ENCODE measurements at regions not wholly inside any gene's neighbourhood (a gene's known extent, or its start where the extent isn't known, plus 50 kb on each side); places are given as distances from the start of the nearest gene placed in this dataset.

GRCh38 chr18:44592639-44593038 is 88.0 kb upstream of the SETBP1 start:
- H3K36me3 ChIP-seq (ENCODE audit: control insufficient read depth, insufficient read depth, low read length), result no peaks in the 10 kb centered on the region
- no peak for DNase-seq (ENCODE audit: low read depth, low spot score)
- no peaks in the 10 kb centered on the region for H3K9me3 ChIP-seq (ENCODE audit: control insufficient read depth, insufficient read depth, low read length)
- no CpG with 5 or more reads among the region's 2 CpGs for WGBS (ENCODE audit: insufficient coverage, insufficient read length)
- 0 out of 2 replicates have a peak, but pooled peaks cover 1% of the 10 kb centered on the region for H3K4me1 ChIP-seq (ENCODE audit: control insufficient read depth, insufficient read depth, low read length)
- H3K4me3 ChIP-seq (ENCODE audit: low read length), result no peak overlapping the region
- no peak overlapping the region for H3K27ac ChIP-seq (ENCODE audit: low read length)
- peaks cover 1% of the 10 kb centered on the region; the same call in 1 of the 2 replicates for H3K27me3 ChIP-seq (ENCODE audit: control insufficient read depth, insufficient read depth, low read length)

GRCh38 chr18:44594799-44595467 is 85.8 kb upstream of the SETBP1 start:
- Histone ChIP-seq H3K4me1 (ENCODE audit: control insufficient read depth, insufficient read depth, low read length) (0 out of 2 replicates have a peak, but pooled peaks cover 1% of the 10 kb centered on the region), H3K27ac (ENCODE audit: low read length) (no peak overlapping the region), H3K4me3 (ENCODE audit: low read length) (no peak overlapping the region), H3K27me3 (ENCODE audit: control insufficient read depth, insufficient read depth, low read length) (peaks cover 2% of the 10 kb centered on the region; the same call in 1 of the 2 replicates), H3K9me3 (ENCODE audit: control insufficient read depth, insufficient read depth, low read length) (no peaks in the 10 kb centered on the region), H3K36me3 (ENCODE audit: control insufficient read depth, insufficient read depth, low read length) (no peaks in the 10 kb centered on the region)
- no peak for DNase-seq (ENCODE audit: low read depth, low spot score)
- no CpG with 5 or more reads among the region's 3 CpGs for WGBS (ENCODE audit: insufficient coverage, insufficient read length)

- H3K4me1 ChIP-seq (ENCODE audit: control insufficient read depth, insufficient read depth, low read length), result 0 out of 2 replicates have a peak, but pooled peaks cover 1% of the 10 kb centered on the region
- no CpG with 5 or more reads among the region's 3 CpGs for WGBS (ENCODE audit: insufficient coverage, insufficient read length)
- no peaks in the 10 kb centered on the region for H3K36me3 ChIP-seq (ENCODE audit: control insufficient read depth, insufficient read depth, low read length)
- H3K9me3 ChIP-seq (ENCODE audit: control insufficient read depth, insufficient read depth, low read length), result no peaks in the 10 kb centered on the region
- H3K27me3 ChIP-seq (ENCODE audit: control insufficient read depth, insufficient read depth, low read length), result peaks cover 2% of the 10 kb centered on the region; the same call in 1 of the 2 replicates
- no peak overlapping the region for H3K27ac ChIP-seq (ENCODE audit: low read length)
- no peak for DNase-seq (ENCODE audit: low read depth, low spot score)
- H3K4me3 ChIP-seq (ENCODE audit: low read length), result no peak overlapping the region
Observed at GRCh38 chr18:44597797-44598196, 82.9 kb upstream of the SETBP1 start.

DNA sequence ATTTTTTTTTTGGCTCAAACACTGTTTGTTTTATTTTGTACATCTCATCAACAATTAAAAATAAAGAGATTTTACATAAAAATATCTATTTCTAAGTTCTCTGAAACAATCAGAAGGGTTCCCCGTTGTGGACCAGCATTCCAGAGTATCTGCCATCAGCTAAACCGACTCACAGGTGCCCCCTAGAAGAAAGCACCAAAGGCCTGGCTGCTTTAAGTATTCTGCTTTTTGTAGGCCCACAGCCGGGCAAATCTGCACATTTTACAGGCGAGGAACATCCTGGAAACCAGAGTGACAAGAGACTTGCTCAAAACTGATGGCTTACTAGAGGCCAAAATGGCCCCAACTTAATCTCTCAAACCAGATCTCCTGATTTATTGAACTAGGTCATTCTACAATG is 82.2 kb upstream of the SETBP1 start:
- DNase-seq (ENCODE audit: low read depth, low spot score), result no peak
- peaks cover 2% of the 10 kb centered on the region; the same call in 1 of the 2 replicates for H3K27me3 ChIP-seq (ENCODE audit: control insufficient read depth, insufficient read depth, low read length)
- WGBS (ENCODE audit: insufficient coverage, insufficient read length), result no CpG with 5 or more reads among the region's 4 CpGs
- H3K36me3 ChIP-seq (ENCODE audit: control insufficient read depth, insufficient read depth, low read length), result no peaks in the 10 kb centered on the region
- H3K27ac ChIP-seq (ENCODE audit: low read length), result no peak overlapping the region
- no peak overlapping the region for H3K4me3 ChIP-seq (ENCODE audit: low read length)
- no peaks in the 10 kb centered on the region for H3K9me3 ChIP-seq (ENCODE audit: control insufficient read depth, insufficient read depth, low read length)
- H3K4me1 ChIP-seq (ENCODE audit: control insufficient read depth, insufficient read depth, low read length), result 0 out of 2 replicates have a peak, but pooled peaks cover 1% of the 10 kb centered on the region

DNA sequence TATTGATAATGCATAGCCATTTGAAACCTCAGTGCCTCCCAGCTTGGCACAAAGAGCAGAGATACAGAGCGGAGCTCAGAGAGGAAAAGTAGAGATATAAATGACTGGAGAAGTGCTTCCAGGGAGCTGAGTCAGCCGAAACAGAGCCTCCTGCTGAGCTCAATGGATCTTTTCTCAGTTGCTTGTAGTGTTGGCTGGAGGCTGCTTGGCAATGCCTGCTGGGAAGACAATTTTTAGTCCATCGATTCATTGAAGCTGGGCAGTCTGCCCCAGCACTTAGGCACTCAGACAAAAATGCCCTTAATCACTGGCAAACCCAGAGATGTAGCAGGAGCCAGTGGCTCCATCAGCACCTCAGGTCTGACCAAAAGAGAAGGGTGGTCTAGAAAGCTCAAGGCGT is 81.3 kb upstream of the SETBP1 start:
- Histone ChIP-seq H3K27me3 (ENCODE audit: control insufficient read depth, insufficient read depth, low read length) (peaks cover 2% of the 10 kb centered on the region; the same call in 1 of the 2 replicates), H3K4me3 (ENCODE audit: low read length) (no peak overlapping the region), H3K36me3 (ENCODE audit: control insufficient read depth, insufficient read depth, low read length) (no peaks in the 10 kb centered on the region), H3K4me1 (ENCODE audit: control insufficient read depth, insufficient read depth, low read length) (0 out of 2 replicates have a peak, but pooled peaks cover 1% of the 10 kb centered on the region), H3K9me3 (ENCODE audit: control insufficient read depth, insufficient read depth, low read length) (no peaks in the 10 kb centered on the region), H3K27ac (ENCODE audit: low read length) (no peak overlapping the region)
- no peak for DNase-seq (ENCODE audit: low read depth, low spot score)
- no CpG with 5 or more reads among the region's 4 CpGs for WGBS (ENCODE audit: insufficient coverage, insufficient read length)

DNA sequence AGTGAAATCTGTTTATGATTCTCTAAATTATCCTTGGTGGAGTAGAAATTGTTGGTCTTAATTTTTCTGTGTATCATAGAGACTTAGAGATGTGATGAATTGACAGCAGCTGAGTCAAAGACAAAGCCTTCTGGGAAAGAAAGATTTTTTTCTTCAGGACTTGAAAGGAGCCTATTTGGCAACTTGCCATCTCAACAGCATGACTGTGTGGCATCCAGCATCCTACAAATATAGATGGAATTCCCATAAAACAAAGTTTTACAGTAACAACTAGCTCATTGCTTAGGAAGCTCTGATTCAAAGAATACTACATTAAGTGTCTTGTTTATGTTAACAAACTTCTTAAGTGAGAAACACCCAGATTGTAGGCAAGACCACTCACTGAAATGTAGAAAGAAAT is 79.2 kb upstream of the SETBP1 start:
- H3K27me3 ChIP-seq (ENCODE audit: control insufficient read depth, insufficient read depth, low read length), result peaks cover 2% of the 10 kb centered on the region; the same call in 1 of the 2 replicates
- H3K4me1 ChIP-seq (ENCODE audit: control insufficient read depth, insufficient read depth, low read length), result no peaks in the 10 kb centered on the region
- DNase-seq (ENCODE audit: low read depth, low spot score), result no peak
- no peaks in the 10 kb centered on the region for H3K36me3 ChIP-seq (ENCODE audit: control insufficient read depth, insufficient read depth, low read length)
- H3K4me3 ChIP-seq (ENCODE audit: low read length), result no peak overlapping the region
- no peaks in the 10 kb centered on the region for H3K9me3 ChIP-seq (ENCODE audit: control insufficient read depth, insufficient read depth, low read length)
- no peak overlapping the region for H3K27ac ChIP-seq (ENCODE audit: low read length)

DNA sequence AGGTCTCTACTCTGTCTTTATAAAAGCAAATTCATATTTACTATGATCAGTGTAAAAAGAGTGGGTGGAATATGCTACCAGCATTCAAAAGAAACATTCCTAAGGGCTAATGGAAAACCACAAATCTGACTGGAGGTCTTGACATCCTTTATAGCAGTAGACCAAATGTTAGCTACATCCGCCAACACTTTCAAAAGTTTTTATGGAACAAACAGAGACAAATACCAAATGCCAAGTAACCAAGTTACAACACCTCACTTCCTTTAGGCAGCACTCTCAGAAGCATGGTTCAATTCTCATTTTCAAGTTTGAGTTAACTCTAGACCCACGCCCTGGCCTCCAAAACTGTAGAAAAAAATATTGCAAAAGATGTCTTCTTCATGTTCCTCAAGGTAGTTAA is 78.3 kb upstream of the SETBP1 start:
- no CpG with 5 or more reads among the region's 2 CpGs for WGBS (ENCODE audit: insufficient coverage, insufficient read length)
- no peak for DNase-seq (ENCODE audit: low read depth, low spot score)
- H3K36me3 ChIP-seq (ENCODE audit: control insufficient read depth, insufficient read depth, low read length), result no peaks in the 10 kb centered on the region
- no peaks in the 10 kb centered on the region for H3K4me1 ChIP-seq (ENCODE audit: control insufficient read depth, insufficient read depth, low read length)
- peaks cover 2% of the 10 kb centered on the region; the same call in 1 of the 2 replicates for H3K27me3 ChIP-seq (ENCODE audit: control insufficient read depth, insufficient read depth, low read length)
- H3K9me3 ChIP-seq (ENCODE audit: control insufficient read depth, insufficient read depth, low read length), result no peaks in the 10 kb centered on the region
- H3K4me3 ChIP-seq (ENCODE audit: low read length), result no peak overlapping the region
- H3K27ac ChIP-seq (ENCODE audit: low read length), result no peak overlapping the region

- Histone ChIP-seq H3K4me1 (ENCODE audit: control insufficient read depth, insufficient read depth, low read length) (no peaks in the 10 kb centered on the region), H3K36me3 (ENCODE audit: control insufficient read depth, insufficient read depth, low read length) (no peaks in the 10 kb centered on the region), H3K27me3 (ENCODE audit: control insufficient read depth, insufficient read depth, low read length) (no peaks in the 10 kb centered on the region), H3K4me3 (ENCODE audit: low read length) (no peak overlapping the region), H3K27ac (ENCODE audit: low read length) (no peak overlapping the region), H3K9me3 (ENCODE audit: control insufficient read depth, insufficient read depth, low read length) (no peaks in the 10 kb centered on the region)
- no CpG with 5 or more reads among the region's 1 CpG for WGBS (ENCODE audit: insufficient coverage, insufficient read length)
- no peak for DNase-seq (ENCODE audit: low read depth, low spot score)
Observed at GRCh38 chr18:44602845-44603244, 77.8 kb upstream of the SETBP1 start.

DNA sequence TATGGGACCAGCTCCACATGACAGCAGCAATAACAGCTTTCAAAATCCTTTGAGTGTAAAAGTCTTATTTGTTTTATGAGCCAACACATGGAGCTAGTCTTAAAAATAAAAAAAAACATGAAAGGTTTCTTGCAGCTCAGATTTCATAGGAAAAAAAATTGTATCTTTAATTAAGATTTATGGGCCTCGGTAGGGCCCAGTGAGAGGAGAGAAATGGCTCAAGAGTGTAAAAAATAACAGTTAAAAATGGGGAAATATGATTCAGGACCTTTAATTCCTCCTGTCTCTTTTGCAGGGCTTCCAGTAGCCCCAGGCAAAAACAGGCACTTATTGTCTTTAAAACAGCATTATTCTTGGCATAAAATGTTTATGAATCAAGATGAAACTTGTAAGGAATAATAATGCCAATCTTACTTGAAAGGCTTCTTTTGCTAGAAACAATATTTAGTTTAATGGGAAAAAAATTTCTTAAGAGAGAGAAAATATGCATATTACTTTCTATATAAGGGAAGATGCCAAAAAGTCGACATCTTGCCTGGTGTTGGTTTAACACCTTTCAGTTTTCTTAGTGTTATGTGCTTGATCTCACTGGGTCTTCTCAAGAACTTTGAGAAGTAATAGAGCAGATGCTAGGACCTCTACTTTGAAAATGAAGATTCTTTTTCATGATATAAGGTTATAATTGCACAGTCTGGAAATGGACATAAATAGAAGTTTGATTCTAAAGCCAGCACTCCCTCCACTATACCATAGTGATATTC is 71.3 kb upstream of the SETBP1 start:
- no peak overlapping the region for H3K27ac ChIP-seq (ENCODE audit: low read length)
- H3K4me3 ChIP-seq (ENCODE audit: low read length), result no peak overlapping the region
- no CpG with 5 or more reads among the region's 2 CpGs for WGBS (ENCODE audit: insufficient coverage, insufficient read length)
- no peak for DNase-seq (ENCODE audit: low read depth, low spot score)
- no peaks in the 10 kb centered on the region for H3K9me3 ChIP-seq (ENCODE audit: control insufficient read depth, insufficient read depth, low read length)
- no peaks in the 10 kb centered on the region for H3K27me3 ChIP-seq (ENCODE audit: control insufficient read depth, insufficient read depth, low read length)
- no peaks in the 10 kb centered on the region for H3K36me3 ChIP-seq (ENCODE audit: control insufficient read depth, insufficient read depth, low read length)
- no peaks in the 10 kb centered on the region for H3K4me1 ChIP-seq (ENCODE audit: control insufficient read depth, insufficient read depth, low read length)

GRCh38 chr18:44620812-44621211 is 59.9 kb upstream of the SETBP1 start:
- Histone ChIP-seq H3K9me3 (ENCODE audit: control insufficient read depth, insufficient read depth, low read length) (no peaks in the 10 kb centered on the region), H3K27ac (ENCODE audit: low read length) (no peak overlapping the region), H3K36me3 (ENCODE audit: control insufficient read depth, insufficient read depth, low read length) (no peaks in the 10 kb centered on the region), H3K27me3 (ENCODE audit: control insufficient read depth, insufficient read depth, low read length) (no peaks in the 10 kb centered on the region), H3K4me3 (ENCODE audit: low read length) (no peak overlapping the region), H3K4me1 (ENCODE audit: control insufficient read depth, insufficient read depth, low read length) (peaks cover 2% of the 10 kb centered on the region; the same call in 1 of the 2 replicates)
- no peak for DNase-seq (ENCODE audit: low read depth, low spot score)
- no CpG with 5 or more reads among the region's 1 CpG for WGBS (ENCODE audit: insufficient coverage, insufficient read length)
